Gastrocnemius medialis (tissue), 4 donors: ENCODE measurements at regions not wholly inside any gene's neighbourhood (a gene's known extent, or its start where the extent isn't known, plus 50 kb on each side); places are given as distances from the start of the nearest gene placed in this dataset.

Experiments
- POLR2A ChIP-seq, 2 donors: fragments of 450-650 bp; IDR thresholded peaks; one replicate each; pipeline ENCODE4 v1.6.1; 2017; ENCODE audit warnings: antibody characterized with exemption in 2 of 2, mild to moderate bottlenecking in 2 of 2, moderate library complexity in 2 of 2
- TF ChIP-seq, protein P1 (sequence below), 5 experiments: fragments of 450-650 bp in 3 of 5; fragments of 200-600 bp in 2 of 5; sonication (generic) in 2 of 5; IDR thresholded peaks in 4 of 5; conservative IDR thresholded peaks in 1 of 5; 1 replicate in 4 of 5; 2 replicates in 1 of 5; pipeline ENCODE4 v1.5.1; 2016 to 2019; ENCODE audit warnings: antibody characterized with exemption in 5 of 5, mild to moderate bottlenecking in 3 of 5, moderate library complexity in 3 of 5

DNA sequence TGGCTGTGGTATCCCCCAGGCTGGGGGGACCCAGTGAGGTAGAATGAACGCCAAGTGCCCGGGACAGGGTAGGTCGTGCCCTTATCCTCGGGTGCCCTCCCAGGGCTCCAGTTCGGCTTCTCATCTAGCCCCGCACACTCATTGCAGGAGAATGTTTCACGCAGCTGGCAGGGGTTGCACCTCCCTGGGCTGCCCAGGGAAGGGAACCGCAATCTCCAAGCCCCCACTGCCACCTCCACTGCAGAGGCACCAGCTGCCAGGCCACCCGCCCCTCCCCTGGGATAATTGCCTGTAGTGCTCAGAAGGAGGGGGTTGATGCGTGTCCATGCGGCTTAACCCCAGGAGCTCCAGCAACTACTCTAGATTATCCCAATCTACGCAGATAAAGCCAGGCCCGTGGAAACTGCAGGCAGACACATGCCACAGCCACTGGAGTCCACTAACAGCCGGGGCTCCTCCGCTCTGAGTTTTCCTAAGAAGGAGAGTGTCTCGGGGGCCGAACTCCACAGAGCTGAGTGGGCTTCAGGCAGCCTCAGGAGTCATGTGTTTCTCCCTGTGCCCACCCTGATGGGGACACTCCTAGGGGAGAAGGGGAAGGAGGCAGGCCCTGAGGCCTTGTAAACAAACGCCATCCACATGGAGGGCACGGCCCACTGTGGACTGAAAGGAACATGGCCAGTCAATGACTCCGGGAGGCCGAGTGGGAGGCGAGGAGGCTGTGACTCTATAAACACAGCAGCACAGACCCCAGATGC lies 137.2 kb upstream of the IQSEC1 start:
- TF ChIP-seq, protein P1, sequence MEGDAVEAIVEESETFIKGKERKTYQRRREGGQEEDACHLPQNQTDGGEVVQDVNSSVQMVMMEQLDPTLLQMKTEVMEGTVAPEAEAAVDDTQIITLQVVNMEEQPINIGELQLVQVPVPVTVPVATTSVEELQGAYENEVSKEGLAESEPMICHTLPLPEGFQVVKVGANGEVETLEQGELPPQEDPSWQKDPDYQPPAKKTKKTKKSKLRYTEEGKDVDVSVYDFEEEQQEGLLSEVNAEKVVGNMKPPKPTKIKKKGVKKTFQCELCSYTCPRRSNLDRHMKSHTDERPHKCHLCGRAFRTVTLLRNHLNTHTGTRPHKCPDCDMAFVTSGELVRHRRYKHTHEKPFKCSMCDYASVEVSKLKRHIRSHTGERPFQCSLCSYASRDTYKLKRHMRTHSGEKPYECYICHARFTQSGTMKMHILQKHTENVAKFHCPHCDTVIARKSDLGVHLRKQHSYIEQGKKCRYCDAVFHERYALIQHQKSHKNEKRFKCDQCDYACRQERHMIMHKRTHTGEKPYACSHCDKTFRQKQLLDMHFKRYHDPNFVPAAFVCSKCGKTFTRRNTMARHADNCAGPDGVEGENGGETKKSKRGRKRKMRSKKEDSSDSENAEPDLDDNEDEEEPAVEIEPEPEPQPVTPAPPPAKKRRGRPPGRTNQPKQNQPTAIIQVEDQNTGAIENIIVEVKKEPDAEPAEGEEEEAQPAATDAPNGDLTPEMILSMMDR (IDR thresholded peaks at IDR 0.05 in 4 of 5, conservative IDR thresholded peaks at IDR 0.05 in 1 of 5), result no peak
- TF ChIP-seq POLR2A (IDR thresholded peaks at IDR 0.05), result no peak
